ENCODE measurements at regions not wholly inside any gene's neighbourhood (a gene's known extent, or its start where the extent isn't known, plus 50 kb on each side); places are given as distances from the start of the nearest gene placed in this dataset.
A peak's percentile ranks its signal among the peaks of the same experiment; 100 is the strongest.
"Not testable (repeated sequence)": the region's sequence is repeated elsewhere in the genome, so short reads cannot be mapped to it uniquely, and the experiment has no call there.

DNA sequence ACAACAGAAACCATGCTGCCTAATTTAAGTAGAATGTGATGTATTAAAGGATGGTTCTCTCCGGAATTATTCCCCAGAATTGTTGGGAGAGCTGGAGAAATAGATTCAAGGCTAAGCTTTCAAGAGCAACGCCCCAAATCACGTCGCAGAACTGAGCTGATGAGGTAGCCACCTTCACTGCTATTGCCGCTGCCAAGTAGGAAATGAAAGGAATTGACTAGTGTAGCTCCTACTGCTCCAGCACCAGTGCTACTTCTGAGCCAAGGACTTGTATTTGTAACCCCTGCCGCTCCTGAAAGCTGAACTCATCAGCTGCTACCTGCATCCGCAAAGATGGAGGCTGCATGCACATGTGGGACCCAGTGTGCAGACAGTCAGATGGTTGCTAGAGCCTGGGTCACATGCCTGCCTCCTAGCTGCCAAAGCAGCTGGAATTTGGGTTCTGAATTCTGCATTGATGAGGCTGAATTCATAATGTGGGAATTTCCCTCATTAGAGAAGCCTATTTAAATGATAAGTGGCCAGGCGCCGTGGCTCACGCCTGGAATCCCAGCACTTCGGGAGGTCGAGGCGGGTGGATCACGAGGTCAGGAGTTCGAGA is 173.9 kb downstream of the PDGFRA start:
- FAIRE-seq: no peak
- DNase-seq (ENCODE audit: insufficient read length, low spot score): no peak

- no peak for FAIRE-seq
- DNase-seq (ENCODE audit: insufficient read length, low spot score): no peak
Measured at GRCh38 chr4:54403700-54404453, 174.8 kb downstream of the PDGFRA start.

DNA sequence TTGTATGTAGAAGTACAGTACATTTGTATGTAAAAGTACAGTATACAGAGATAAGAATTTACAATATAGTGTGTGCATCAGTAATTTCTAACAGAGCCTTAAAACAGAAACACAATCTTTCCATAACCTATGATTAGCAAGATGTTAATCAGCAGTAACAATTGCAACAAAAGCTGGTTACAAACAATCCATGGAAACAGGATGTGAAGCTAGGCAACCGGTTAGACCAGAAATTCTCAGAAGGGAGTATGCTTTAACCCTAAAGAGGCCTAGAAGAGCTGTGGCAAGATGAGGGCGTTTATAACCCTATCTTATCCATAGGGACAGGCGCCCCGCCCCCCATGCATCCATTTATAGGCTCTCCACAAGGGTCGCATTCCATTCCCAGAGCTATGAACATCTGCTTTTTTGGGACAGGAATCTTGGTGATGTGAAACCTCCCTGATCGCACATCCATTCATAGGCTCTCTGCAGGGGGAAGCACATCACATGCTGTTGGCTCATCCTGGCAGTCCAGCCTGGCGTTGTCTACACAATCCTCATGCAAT is 180.3 kb downstream of the PDGFRA start:
- DNase-seq (ENCODE audit: insufficient read length, low spot score); FAIRE-seq: not testable (repeated sequence)

GRCh38 chr4:54414545-54414944 is 185.5 kb downstream of the PDGFRA start:
- no peak for DNase-seq (ENCODE audit: insufficient read length, low spot score)
- no peak for FAIRE-seq

- no peak for FAIRE-seq
- DNase-seq (ENCODE audit: insufficient read length, low spot score): no peak
Measured at GRCh38 chr4:54417476-54417875, 188.4 kb downstream of the PDGFRA start.

- no peak for DNase-seq (ENCODE audit: insufficient read length, low spot score)
- FAIRE-seq: no peak
Measured at GRCh38 chr4:54418468-54418867, 189.4 kb downstream of the PDGFRA start.

- no peak for DNase-seq (ENCODE audit: insufficient read length, low spot score)
- no peak for FAIRE-seq
Measured at GRCh38 chr4:54423066-54423465, 194.0 kb downstream of the PDGFRA start.

- DNase-seq (ENCODE audit: insufficient read length, low spot score) (no peak), FAIRE-seq (no peak)
Measured at GRCh38 chr4:54427826-54428225, 198.7 kb downstream of the PDGFRA start.

DNA sequence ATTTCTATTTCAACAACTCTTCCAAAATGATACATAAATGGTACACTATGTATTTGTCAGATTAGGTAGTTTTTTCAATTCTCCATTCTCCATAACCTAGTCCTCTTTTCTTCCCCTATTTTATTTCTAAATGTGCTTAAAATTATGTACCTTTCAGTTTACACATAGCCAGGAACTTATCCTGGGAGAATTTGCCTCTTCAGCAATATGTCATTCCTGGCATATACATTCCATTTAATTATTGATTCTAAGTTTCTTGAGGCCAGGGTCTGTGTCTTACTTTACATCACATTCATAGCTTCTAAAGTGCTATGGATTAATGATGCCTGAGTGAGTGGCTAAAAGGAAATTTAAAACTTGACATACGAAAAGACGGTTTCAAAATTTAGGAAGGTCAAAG is 199.8 kb downstream of the PDGFRA start:
- DNase-seq (ENCODE audit: insufficient read length, low spot score): no peak
- no peak for FAIRE-seq

GRCh38 chr4:54433686-54434085 is 204.6 kb downstream of the PDGFRA start:
- no peak for DNase-seq (ENCODE audit: insufficient read length, low spot score)
- FAIRE-seq: no peak

- FAIRE-seq: no peak
- DNase-seq (ENCODE audit: insufficient read length, low spot score): peak; percentile 26
Measured at GRCh38 chr4:54439831-54440243, 210.7 kb downstream of the PDGFRA start.

- DNase-seq (ENCODE audit: insufficient read length, low spot score) (peak; percentile 10), FAIRE-seq (no peak)
Measured at GRCh38 chr4:54440394-54441136, 211.5 kb downstream of the PDGFRA start.

DNA sequence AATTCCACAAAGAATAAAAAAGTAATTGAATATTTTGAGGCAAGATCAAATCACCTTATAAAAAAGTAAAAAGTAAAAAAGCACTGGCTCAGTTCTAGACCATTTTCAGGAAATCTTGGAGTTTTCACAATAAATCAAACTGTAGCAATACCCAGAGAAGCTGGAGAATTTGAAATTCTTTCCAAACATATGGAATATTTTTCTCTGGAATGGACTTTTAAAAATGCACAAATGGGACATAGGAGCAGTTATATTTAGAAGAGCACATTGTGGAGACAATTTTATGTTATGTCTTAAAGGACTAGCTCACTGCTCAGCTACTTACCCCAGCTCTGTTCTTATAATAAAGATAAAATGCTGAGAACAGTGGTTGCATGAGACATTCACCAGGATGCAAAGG is 211.9 kb upstream of the KIT start:
- no peak for FAIRE-seq

GRCh38 chr4:54446581-54446980 is 211.2 kb upstream of the KIT start:
- FAIRE-seq: no peak
- no peak for DNase-seq (ENCODE audit: insufficient read length, low spot score)

More for the DNA sequence above, 211.9 kb upstream of the KIT start:
- no peak for DNase-seq (ENCODE audit: insufficient read length, low spot score)

- FAIRE-seq: no peak
Measured at GRCh38 chr4:54447304-54447703, 210.5 kb upstream of the KIT start.

GRCh38 chr4:54449999-54450398 is 207.8 kb upstream of the KIT start:
- FAIRE-seq (no peak), DNase-seq (ENCODE audit: insufficient read length, low spot score) (no peak)

More at GRCh38 chr4:54447304-54447703, 210.5 kb upstream of the KIT start:
- no peak for DNase-seq (ENCODE audit: insufficient read length, low spot score)

- not testable (repeated sequence) for DNase-seq (ENCODE audit: insufficient read length, low spot score); FAIRE-seq
Measured at GRCh38 chr4:54466960-54467359, 190.8 kb upstream of the KIT start.

DNA sequence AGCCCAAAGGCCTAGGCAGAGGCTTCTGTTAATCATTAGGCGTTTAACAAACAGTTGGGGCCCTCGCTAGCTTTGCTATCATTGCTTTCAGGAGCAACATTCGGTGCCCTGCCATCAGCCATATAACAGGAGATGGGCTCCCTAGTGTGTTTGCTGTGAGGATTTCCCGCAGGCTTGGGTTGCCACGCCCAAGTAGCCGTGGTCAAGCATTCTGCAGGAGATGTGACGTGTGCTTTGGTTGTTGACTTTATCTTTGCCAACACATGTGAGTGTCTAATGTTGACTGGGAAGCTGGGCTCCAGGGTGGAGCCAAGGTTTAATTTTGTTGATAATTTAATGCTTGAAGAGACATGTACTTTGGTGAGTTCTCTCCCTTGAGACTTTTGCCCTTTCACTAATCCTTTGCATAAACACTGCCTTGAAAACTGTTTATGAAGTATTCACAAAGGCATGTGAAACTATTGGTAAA is 184.6 kb upstream of the KIT start:
- DNase-seq (ENCODE audit: insufficient read length, low spot score) (no peak), FAIRE-seq (no peak)

DNA sequence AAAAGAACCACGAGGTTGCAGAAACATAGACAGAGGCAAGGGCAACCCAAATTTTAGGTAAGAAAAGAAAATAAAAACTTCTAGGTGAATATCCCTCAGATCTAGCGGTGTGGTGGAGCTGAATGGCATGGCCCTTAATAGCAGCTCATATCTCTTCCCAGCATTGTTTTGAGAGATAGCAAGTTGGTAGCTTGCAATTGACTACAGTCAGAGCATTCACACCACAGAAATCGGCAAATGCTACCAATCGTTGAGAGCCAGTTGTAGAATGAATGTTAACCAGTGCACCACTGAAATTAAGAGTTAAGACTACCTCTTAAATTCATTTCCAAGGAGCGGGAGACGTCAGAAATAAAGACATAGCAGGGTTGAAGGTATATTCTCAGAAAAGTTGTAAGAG is 184.0 kb upstream of the KIT start:
- no peak for FAIRE-seq
- no peak for DNase-seq (ENCODE audit: insufficient read length, low spot score)

GRCh38 chr4:54475546-54475945 is 182.2 kb upstream of the KIT start:
- DNase-seq (ENCODE audit: insufficient read length, low spot score): no peak
- no peak for FAIRE-seq

DNA sequence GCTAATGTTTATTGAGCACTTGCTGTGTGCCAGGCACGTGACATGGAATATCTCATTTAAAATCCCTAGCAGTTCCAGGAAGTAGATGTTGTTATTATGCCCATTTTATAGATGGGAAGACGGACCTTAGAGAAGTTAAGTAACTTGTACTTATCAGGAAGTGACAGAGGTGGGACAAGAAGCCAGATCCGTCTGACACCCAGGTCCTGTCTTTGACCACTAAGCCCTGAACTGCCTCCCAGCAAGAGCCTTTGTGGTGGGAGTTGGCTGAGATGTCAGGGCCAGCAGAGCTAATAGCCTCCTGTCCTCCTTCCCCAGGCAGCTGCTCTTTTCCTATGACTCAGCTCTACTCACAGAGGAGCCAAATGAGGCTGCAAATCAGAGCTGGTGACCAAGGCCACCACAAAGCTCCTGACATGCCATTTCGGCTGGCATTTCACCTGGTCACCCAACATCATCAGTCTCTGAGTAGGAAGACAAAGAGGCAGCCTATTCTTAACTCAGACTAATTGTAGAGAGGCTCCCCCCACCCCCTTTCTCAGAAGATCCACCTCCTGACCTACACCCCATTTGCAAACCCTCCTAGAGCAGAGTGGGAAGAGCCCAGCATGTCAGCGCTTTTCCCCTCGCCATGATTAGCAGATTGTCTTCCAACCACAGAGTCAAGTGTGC is 175.1 kb upstream of the KIT start:
- DNase-seq (ENCODE audit: insufficient read length, low spot score): no peak
- FAIRE-seq: no peak

Measured in HTR-8/SVneo (cell line).